Suprapubic skin (tissue), 4 donors: ENCODE measurements at regions not wholly inside any gene's neighbourhood (a gene's known extent, or its start where the extent isn't known, plus 50 kb on each side); places are given as distances from the start of the nearest gene placed in this dataset.
"Not testable (repeated sequence)": the region's sequence is repeated elsewhere in the genome, so short reads cannot be mapped to it uniquely, and the experiment has no call there.

Experiments used
- DNase-seq, 2 donors: peaks; one replicate each; pipeline ENCODE4 v3.0.0-alpha.2; 2019; ENCODE audit warnings: low spot score in 2 of 2
- H3K27ac ChIP-seq: fragments of 200-600 bp; sonication (generic); one replicate; pipeline ENCODE4 v1.5.1; 2019
- H3K27me3 ChIP-seq: fragments of 200-600 bp; sonication (generic); one replicate; pipeline ENCODE4 v1.5.1; 2019
- H3K36me3 ChIP-seq: fragments of 200-600 bp; sonication (generic); one replicate; pipeline ENCODE4 v1.5.1; 2019
- H3K4me1 ChIP-seq: fragments of 200-600 bp; sonication (generic); one replicate; pipeline ENCODE4 v1.5.1; 2019
- H3K4me3 ChIP-seq: fragments of 200-600 bp; sonication (generic); one replicate; pipeline ENCODE4 v1.5.1; 2019; ENCODE audit warnings: mild to moderate bottlenecking
- H3K9me3 ChIP-seq: fragments of 200-600 bp; sonication (generic); one replicate; pipeline ENCODE4 v1.5.1; 2019
- CTCF ChIP-seq, 2 donors: fragments of 200-600 bp in 1 of 2; fragments of 450-650 bp in 1 of 2; sonication (generic) in 1 of 2; IDR thresholded peaks; one replicate each; pipeline ENCODE4 v1.5.1; 2016 to 2019; ENCODE audit warnings: antibody characterized with exemption in 2 of 2, mild to moderate bottlenecking in 1 of 2, moderate library complexity in 1 of 2
- EP300 ChIP-seq: sonication (generic); formaldehyde crosslinking; IDR thresholded peaks from one replicate; pipeline ENCODE4 v1.6.1; 2017; ENCODE audit warnings: antibody characterized with exemption
- POLR2A ChIP-seq, 2 donors: fragments of 450-650 bp; IDR thresholded peaks; one replicate each; pipeline ENCODE4 v1.6.1; 2017; ENCODE audit warnings: antibody characterized with exemption in 2 of 2, mild to moderate bottlenecking in 2 of 2, moderate library complexity in 2 of 2
- POLR2AphosphoS5 ChIP-seq, 3 donors: sonication (generic); formaldehyde crosslinking; IDR thresholded peaks; one replicate each; pipeline ENCODE4 v1.6.1; 2017; ENCODE audit warnings: antibody characterized with exemption in 3 of 3
- WGBS: methylation state at CpG from one replicate; pipeline ENCODE4 v1.1.5; 2018; 5-methylcytosine and 5-hydroxymethylcytosine counted together

DNA sequence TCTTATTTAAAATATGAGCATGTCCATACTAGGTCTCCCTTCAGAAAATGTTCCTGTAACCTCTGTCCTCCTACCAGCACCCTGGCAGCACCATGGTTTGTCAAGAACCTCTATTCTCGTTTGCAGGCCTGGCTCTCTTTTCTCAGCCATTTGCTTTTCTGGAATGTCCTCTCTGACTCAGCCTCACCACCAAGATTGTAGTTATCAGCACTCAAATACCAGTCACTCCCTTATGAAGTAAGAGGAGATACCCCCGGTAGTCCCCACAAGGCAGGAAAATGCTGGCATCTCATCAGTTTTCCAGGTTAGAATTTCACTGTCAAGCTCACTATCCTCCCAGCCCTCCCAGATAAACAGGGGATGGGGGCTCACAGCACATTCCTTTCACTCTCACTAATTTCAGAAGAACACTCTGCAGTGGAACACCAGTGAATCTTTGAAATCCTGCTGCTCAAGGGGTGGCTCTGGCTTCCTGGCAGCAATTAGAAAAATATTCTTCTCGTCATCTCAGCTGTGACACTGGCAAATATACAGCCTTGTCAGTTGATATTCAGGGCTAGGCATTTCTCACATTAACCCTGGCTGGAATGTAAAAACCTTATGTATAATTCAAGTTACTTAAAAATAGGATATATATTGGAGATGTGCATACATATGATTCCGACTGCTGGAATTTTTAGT lies 129.2 kb downstream of the TBX18 start:
- WGBS = 61% methylated on average over 4 of the region's 4 CpGs
- no peak overlapping the region for H3K27ac ChIP-seq

DNA sequence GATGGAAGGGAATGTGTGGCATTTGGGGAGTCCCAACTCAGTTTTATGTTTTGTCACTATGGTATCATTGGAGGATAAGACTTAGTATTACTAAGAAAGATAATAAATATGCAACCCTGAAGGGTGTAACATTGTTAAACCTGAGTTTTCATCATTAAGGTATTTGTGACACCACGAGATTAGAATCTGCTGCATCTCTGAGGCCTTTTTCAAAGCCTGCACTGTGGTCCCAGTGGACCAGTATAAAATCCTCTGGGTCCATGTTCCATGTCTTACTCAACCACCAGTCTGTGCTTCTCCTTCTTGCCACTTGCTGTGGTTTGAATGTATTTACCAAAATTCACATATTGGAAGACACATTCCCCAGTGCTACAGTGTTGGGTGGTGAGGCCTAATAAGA lies 130.6 kb downstream of the TBX18 start:
- no peak overlapping the region for H3K4me3 ChIP-seq
- no peak overlapping the region for H3K27ac ChIP-seq
- no peaks in the 10 kb centered on the region for H3K36me3 ChIP-seq
- no peak for DNase-seq
- 56% methylated on average over 1 of the region's 1 CpG for WGBS
- H3K4me1 ChIP-seq = no peaks in the 10 kb centered on the region
- TF ChIP-seq POLR2AphosphoS5 (IDR thresholded peaks at IDR 0.05) (no peak), POLR2A (IDR thresholded peaks at IDR 0.05) (no peak), CTCF (IDR thresholded peaks at IDR 0.05) (no peak), EP300 (no peak)
- no peaks in the 10 kb centered on the region for H3K9me3 ChIP-seq
- no peaks in the 10 kb centered on the region for H3K27me3 ChIP-seq

More for the DNA sequence above, 129.2 kb downstream of the TBX18 start:
- no peak overlapping the region for H3K4me3 ChIP-seq
- H3K4me1 ChIP-seq = no peaks in the 10 kb centered on the region
- no peak for DNase-seq
- H3K36me3 ChIP-seq = no peaks in the 10 kb centered on the region
- H3K27me3 ChIP-seq = no peaks in the 10 kb centered on the region
- H3K9me3 ChIP-seq = no peaks in the 10 kb centered on the region
- TF ChIP-seq POLR2AphosphoS5 (IDR thresholded peaks at IDR 0.05) = no peak
- no peak for TF ChIP-seq CTCF (IDR thresholded peaks at IDR 0.05)
- TF ChIP-seq POLR2A (IDR thresholded peaks at IDR 0.05) = no peak
- no peak for TF ChIP-seq EP300

DNA sequence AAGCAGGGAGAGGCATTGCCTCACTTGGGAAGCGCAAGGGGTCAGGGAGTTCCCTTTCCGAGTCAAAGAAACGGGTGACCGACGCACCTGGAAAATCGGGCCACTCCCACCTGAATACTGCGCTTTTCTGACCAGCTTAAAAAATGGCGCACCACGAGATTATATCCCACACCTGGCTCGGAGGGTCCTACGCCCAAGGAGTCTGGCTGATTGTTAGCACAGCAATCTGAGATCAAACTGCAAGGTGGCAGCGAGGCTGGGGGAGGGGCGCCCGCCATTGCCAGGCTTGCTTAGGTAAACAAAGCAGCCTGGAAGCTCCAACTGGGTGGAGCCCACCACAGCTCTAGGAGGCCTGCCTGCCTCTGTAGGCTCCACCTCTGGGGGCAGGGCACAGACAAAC lies 137.9 kb downstream of the TBX18 start:
- not testable (repeated sequence) for H3K9me3 ChIP-seq, H3K27ac ChIP-seq, H3K4me3 ChIP-seq, H3K36me3 ChIP-seq, DNase-seq, H3K4me1 ChIP-seq, H3K27me3 ChIP-seq
- 89% methylated on average over 14 of the region's 14 CpGs for WGBS

DNA sequence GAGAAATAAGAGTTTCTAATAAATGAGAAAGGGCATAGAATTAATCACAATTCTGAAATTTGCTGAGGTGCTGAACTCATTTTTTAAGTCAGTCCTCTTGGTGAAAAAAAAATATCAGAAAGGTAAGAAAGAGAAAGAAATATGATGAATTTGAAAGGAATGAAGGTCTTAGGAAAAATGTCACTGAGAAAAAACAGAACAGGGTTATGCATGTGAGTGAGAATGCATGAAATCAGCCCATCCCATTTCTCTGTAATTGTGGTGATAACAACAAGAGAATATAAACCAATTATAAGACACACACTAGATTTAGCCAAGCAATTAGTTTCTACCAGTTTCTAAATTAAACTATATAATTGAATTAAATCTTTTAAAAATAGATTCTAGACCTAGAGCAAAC lies 138.9 kb downstream of the TBX18 start:
- H3K4me1 ChIP-seq = no peaks in the 10 kb centered on the region

GRCh38 chr6:84623956-84624680 lies 140.3 kb downstream of the TBX18 start:
- 58% methylated on average over 4 of the region's 4 CpGs for WGBS
- TF ChIP-seq CTCF (IDR thresholded peaks at IDR 0.05) (no peak), POLR2A (IDR thresholded peaks at IDR 0.05) (no peak), POLR2AphosphoS5 (IDR thresholded peaks at IDR 0.05) (no peak), EP300 (no peak)
- peaks cover 3% of the 10 kb centered on the region for H3K9me3 ChIP-seq

More for the DNA sequence above, 138.9 kb downstream of the TBX18 start:
- H3K4me3 ChIP-seq = no peak overlapping the region
- no peak overlapping the region for H3K27ac ChIP-seq
- H3K36me3 ChIP-seq = no peaks in the 10 kb centered on the region
- H3K9me3 ChIP-seq = no peaks in the 10 kb centered on the region
- H3K27me3 ChIP-seq = no peaks in the 10 kb centered on the region
- DNase-seq = no peak
- no peak for TF ChIP-seq POLR2A (IDR thresholded peaks at IDR 0.05)
- TF ChIP-seq EP300 = no peak
- no peak for TF ChIP-seq CTCF (IDR thresholded peaks at IDR 0.05)
- no peak for TF ChIP-seq POLR2AphosphoS5 (IDR thresholded peaks at IDR 0.05)

More at GRCh38 chr6:84623956-84624680, 140.3 kb downstream of the TBX18 start:
- no peaks in the 10 kb centered on the region for H3K36me3 ChIP-seq
- DNase-seq = no peak
- H3K4me3 ChIP-seq = no peak overlapping the region
- H3K27ac ChIP-seq = no peak overlapping the region
- no peaks in the 10 kb centered on the region for H3K27me3 ChIP-seq
- no peaks in the 10 kb centered on the region for H3K4me1 ChIP-seq
